ENCODE measurements at regions not wholly inside any gene's neighbourhood (a gene's known extent, or its start where the extent isn't known, plus 50 kb on each side); places are given as distances from the start of the nearest gene placed in this dataset.

GRCh38 chr22:47298017-47298785 lies 535.8 kb downstream of the TBC1D22A start (continued):
- TF ChIP-seq ESRRG (CRISPR knock-in tag; IDR thresholded peaks at IDR 0.05) (no peak), POU6F1 (CRISPR knock-in tag; IDR thresholded peaks at IDR 0.05; ENCODE audit: borderline replicate concordance, low read depth) (no peak), TOX (CRISPR knock-in tag; IDR thresholded peaks at IDR 0.05; ENCODE audit: borderline replicate concordance) (no peak), ZFP30 (CRISPR knock-in tag; IDR thresholded peaks at IDR 0.05) (no peak), GLIS3 (CRISPR knock-in tag; IDR thresholded peaks at IDR 0.05) (no peak), ZFP3 (CRISPR knock-in tag; IDR thresholded peaks at IDR 0.05) (no peak), CSDC2 (CRISPR knock-in tag; IDR thresholded peaks at IDR 0.05) (no peak), ZC3H10 (CRISPR knock-in tag; IDR thresholded peaks at IDR 0.05) (no peak), ZNF8 (CRISPR knock-in tag; IDR thresholded peaks at IDR 0.05) (no peak), RARB (CRISPR knock-in tag; IDR thresholded peaks at IDR 0.05) (no peak)

- ATAC-seq: no peak
- no peak for TF ChIP-seq TOX (CRISPR knock-in tag; IDR thresholded peaks at IDR 0.05; ENCODE audit: borderline replicate concordance)
- TF ChIP-seq PATZ1 (CRISPR knock-in tag; IDR thresholded peaks at IDR 0.05; ENCODE audit: borderline replicate concordance): no peak
- TF ChIP-seq ARNTL (CRISPR knock-in tag; IDR thresholded peaks at IDR 0.05; ENCODE audit: borderline replicate concordance, low read depth): no peak
- TF ChIP-seq CREB5 (CRISPR knock-in tag; IDR thresholded peaks at IDR 0.05; ENCODE audit: low read depth): no peak
- TF ChIP-seq TCF4 (CRISPR knock-in tag; IDR thresholded peaks at IDR 0.05; ENCODE audit: borderline replicate concordance): no peak
- no peak for TF ChIP-seq TSHZ2 (CRISPR knock-in tag; IDR thresholded peaks at IDR 0.05)
- TF ChIP-seq ZC3H10 (CRISPR knock-in tag; IDR thresholded peaks at IDR 0.05): no peak
- no peak for TF ChIP-seq PPARA (CRISPR knock-in tag; IDR thresholded peaks at IDR 0.05; ENCODE audit: borderline replicate concordance)
- no peak for TF ChIP-seq ZFP30 (CRISPR knock-in tag; IDR thresholded peaks at IDR 0.05)
- TF ChIP-seq POU6F1 (CRISPR knock-in tag; IDR thresholded peaks at IDR 0.05; ENCODE audit: borderline replicate concordance, low read depth): no peak
- no peak for TF ChIP-seq ESRRG (CRISPR knock-in tag; IDR thresholded peaks at IDR 0.05)
- TF ChIP-seq ZFP3 (CRISPR knock-in tag; IDR thresholded peaks at IDR 0.05): no peak
- TF ChIP-seq CSRNP3 (CRISPR knock-in tag; IDR thresholded peaks at IDR 0.05): no peak
- TF ChIP-seq CSDC2 (CRISPR knock-in tag; IDR thresholded peaks at IDR 0.05): no peak
- TF ChIP-seq BACH2 (CRISPR knock-in tag; IDR thresholded peaks at IDR 0.05; ENCODE audit: borderline replicate concordance): no peak
- TF ChIP-seq ZNF8 (CRISPR knock-in tag; IDR thresholded peaks at IDR 0.05): no peak
- no peak for TF ChIP-seq ZNF70 (CRISPR knock-in tag; IDR thresholded peaks at IDR 0.05)
- no peak for TF ChIP-seq RARB (CRISPR knock-in tag; IDR thresholded peaks at IDR 0.05)
- no peak for TF ChIP-seq GLIS3 (CRISPR knock-in tag; IDR thresholded peaks at IDR 0.05)
- no peak for TF ChIP-seq ZNF565 (CRISPR knock-in tag; conservative IDR thresholded peaks at IDR 0.05; ENCODE audit: low read depth)
Measured at GRCh38 chr22:47297261-47298016, 535.0 kb downstream of the TBC1D22A start.

All from SK-N-SH treated with all-trans-retinoic acid at 6 μM for 48 hours (cell line).